ENCODE measurements at regions not wholly inside any gene's neighbourhood (a gene's known extent, or its start where the extent isn't known, plus 50 kb on each side); places are given as distances from the start of the nearest gene placed in this dataset.
"Not testable (repeated sequence)": the region's sequence is repeated elsewhere in the genome, so short reads cannot be mapped to it uniquely, and the experiment has no call there.

DNA sequence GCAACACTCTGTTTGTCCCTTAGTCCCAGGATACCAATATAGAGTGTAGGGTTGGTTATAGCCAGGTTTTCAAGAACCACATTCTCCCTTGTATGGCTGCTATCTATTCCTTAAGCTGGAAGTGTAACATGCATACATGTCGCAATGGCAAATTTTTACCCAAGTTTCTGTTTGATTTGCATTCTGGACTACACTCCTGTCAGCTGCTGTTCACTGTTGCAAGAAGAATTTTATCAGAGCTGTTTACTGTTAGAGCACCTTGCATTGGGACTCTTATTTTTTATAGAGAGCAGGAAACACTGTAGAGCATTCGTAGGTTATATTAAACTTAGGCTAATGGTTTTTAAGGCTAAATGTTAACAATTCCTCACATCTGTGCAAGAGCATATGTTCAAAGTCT, 376.0 kb upstream of the LRFN5 start:
- WGBS (ENCODE audit: extremely low coverage, insufficient coverage, low lambda C conversion rate): no CpG with 5 or more reads among the region's 2 CpGs

DNA sequence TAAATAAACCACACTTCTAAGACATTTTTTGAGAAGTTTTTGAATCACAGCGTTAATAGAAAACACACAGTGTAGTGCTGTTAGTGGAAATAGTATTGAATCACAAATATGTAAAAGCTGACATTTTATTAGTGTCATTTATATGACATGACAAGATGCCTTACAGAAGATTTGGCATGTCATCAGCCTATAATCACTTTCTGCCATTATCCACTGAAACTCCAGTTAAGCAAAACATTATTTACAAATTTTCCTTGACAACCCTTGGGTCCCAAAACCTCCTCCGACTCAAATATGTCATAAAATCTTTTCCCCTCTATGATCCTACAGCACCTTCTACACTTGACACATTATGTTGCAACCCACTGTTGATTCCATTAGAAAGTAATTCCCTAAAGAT, 376.9 kb upstream of the LRFN5 start:
- no peak overlapping the region for H3K56ac ChIP-seq (ENCODE audit: low read length)
- H3K27me3 ChIP-seq (ENCODE audit: insufficient read depth, low read length, poor library complexity): no peaks in the 10 kb centered on the region
- no peak overlapping the region for H3K9ac ChIP-seq (ENCODE audit: low read length)
- no peak for DNase-seq
- no peak overlapping the region for H4K5ac ChIP-seq (ENCODE audit: low read length)
- no peak overlapping the region for H3K23ac ChIP-seq (ENCODE audit: low read length)
- H2BK15ac ChIP-seq (replicated peaks; ENCODE audit: low read depth): no peak overlapping the region
- no peak overlapping the region for H3K4ac ChIP-seq (ENCODE audit: low read depth, low read length)
- no peaks in the 10 kb centered on the region for H3K4me1 ChIP-seq (ENCODE audit: control insufficient read depth, low read depth, low read length)
- H3K27ac ChIP-seq (ENCODE audit: low read depth, low read length): no peak overlapping the region
- no peak overlapping the region for H4K8ac ChIP-seq (ENCODE audit: low read depth, low read length)
- H2BK5ac ChIP-seq (ENCODE audit: low read length): no peak overlapping the region
- H3K4me2 ChIP-seq (ENCODE audit: low read length): no peak overlapping the region
- H3K36me3 ChIP-seq (ENCODE audit: control insufficient read depth, insufficient read depth, low read length): no peaks in the 10 kb centered on the region
- H2BK120ac ChIP-seq (ENCODE audit: low read depth, low read length): no peak overlapping the region
- no CpG with 5 or more reads among the region's 2 CpGs for WGBS (ENCODE audit: extremely low coverage, insufficient coverage, low lambda C conversion rate)
- no peak overlapping the region for H2AK5ac ChIP-seq (ENCODE audit: low read length)
- H3K79me1 ChIP-seq (ENCODE audit: low read length): no peaks in the 10 kb centered on the region
- H3K18ac ChIP-seq (ENCODE audit: low read length): no peak overlapping the region
- H3K4me3 ChIP-seq (ENCODE audit: low read length): no peak overlapping the region
- H3K79me2 ChIP-seq (ENCODE audit: control insufficient read depth, insufficient read depth, low read length): no peaks in the 10 kb centered on the region

More for the DNA sequence above, 376.0 kb upstream of the LRFN5 start:
- H2BK5ac ChIP-seq (ENCODE audit: low read length): no peak overlapping the region
- H3K27ac ChIP-seq (ENCODE audit: low read depth, low read length): no peak overlapping the region
- no peaks in the 10 kb centered on the region for H3K79me2 ChIP-seq (ENCODE audit: control insufficient read depth, insufficient read depth, low read length)
- H4K5ac ChIP-seq (ENCODE audit: low read length): no peak overlapping the region
- DNase-seq: no peak
- H3K23ac ChIP-seq (ENCODE audit: low read length): no peak overlapping the region
- H3K9ac ChIP-seq (ENCODE audit: low read length): no peak overlapping the region
- no peak overlapping the region for H3K56ac ChIP-seq (ENCODE audit: low read length)
- H3K4ac ChIP-seq (ENCODE audit: low read depth, low read length): no peak overlapping the region
- H3K18ac ChIP-seq (ENCODE audit: low read length): no peak overlapping the region
- no peak overlapping the region for H4K8ac ChIP-seq (ENCODE audit: low read depth, low read length)
- no peak overlapping the region for H3K4me2 ChIP-seq (ENCODE audit: low read length)
- no peaks in the 10 kb centered on the region for H3K27me3 ChIP-seq (ENCODE audit: insufficient read depth, low read length, poor library complexity)
- H2AK5ac ChIP-seq (ENCODE audit: low read length): no peak overlapping the region
- no peaks in the 10 kb centered on the region for H3K36me3 ChIP-seq (ENCODE audit: control insufficient read depth, insufficient read depth, low read length)
- no peak overlapping the region for H2BK15ac ChIP-seq (replicated peaks; ENCODE audit: low read depth)
- H2BK120ac ChIP-seq (ENCODE audit: low read depth, low read length): no peak overlapping the region
- H3K4me1 ChIP-seq (ENCODE audit: control insufficient read depth, low read depth, low read length): no peaks in the 10 kb centered on the region
- no peaks in the 10 kb centered on the region for H3K79me1 ChIP-seq (ENCODE audit: low read length)
- no peak overlapping the region for H3K4me3 ChIP-seq (ENCODE audit: low read length)

DNA sequence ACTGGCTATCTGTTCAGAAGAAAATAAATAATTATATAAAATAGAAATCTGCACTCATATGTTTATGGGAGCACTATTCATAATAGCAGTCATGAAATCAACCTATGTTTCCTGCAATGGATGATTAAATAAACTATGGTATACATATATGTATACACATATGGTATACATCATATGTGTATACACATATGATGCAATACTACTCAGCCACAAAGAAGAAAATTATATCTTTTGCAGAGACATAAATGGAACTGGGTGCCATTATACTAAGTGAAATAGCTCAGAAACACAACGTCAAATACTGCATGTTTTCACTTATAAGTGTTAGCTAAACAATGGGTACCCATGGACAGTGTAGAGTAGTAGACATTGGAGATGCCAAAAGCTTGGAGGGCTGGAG, 381.2 kb upstream of the LRFN5 start:
- Histone ChIP-seq H2BK120ac (ENCODE audit: low read depth, low read length) (no peak overlapping the region), H3K56ac (ENCODE audit: low read length) (no peak overlapping the region), H4K5ac (ENCODE audit: low read length) (no peak overlapping the region), H2AK5ac (ENCODE audit: low read length) (no peak overlapping the region), H3K4me2 (ENCODE audit: low read length) (no peak overlapping the region), H3K18ac (ENCODE audit: low read length) (no peak overlapping the region), H3K27me3 (ENCODE audit: insufficient read depth, low read length, poor library complexity) (no peaks in the 10 kb centered on the region), H3K9ac (ENCODE audit: low read length) (no peak overlapping the region), H3K23ac (ENCODE audit: low read length) (no peak overlapping the region), H3K36me3 (ENCODE audit: control insufficient read depth, insufficient read depth, low read length) (no peaks in the 10 kb centered on the region), H2BK15ac (replicated peaks; ENCODE audit: low read depth) (no peak overlapping the region), H3K4ac (ENCODE audit: low read depth, low read length) (no peak overlapping the region), H3K79me2 (ENCODE audit: control insufficient read depth, insufficient read depth, low read length) (no peaks in the 10 kb centered on the region), H4K8ac (ENCODE audit: low read depth, low read length) (no peak overlapping the region), H3K4me1 (ENCODE audit: control insufficient read depth, low read depth, low read length) (no peaks in the 10 kb centered on the region), H3K27ac (ENCODE audit: low read depth, low read length) (no peak overlapping the region), H3K79me1 (ENCODE audit: low read length) (no peaks in the 10 kb centered on the region), H3K4me3 (ENCODE audit: low read length) (no peak overlapping the region), H2BK5ac (ENCODE audit: low read length) (no peak overlapping the region)
- DNase-seq: no peak
- WGBS (ENCODE audit: extremely low coverage, insufficient coverage, low lambda C conversion rate): no CpG with 5 or more reads among the region's 1 CpG

DNA sequence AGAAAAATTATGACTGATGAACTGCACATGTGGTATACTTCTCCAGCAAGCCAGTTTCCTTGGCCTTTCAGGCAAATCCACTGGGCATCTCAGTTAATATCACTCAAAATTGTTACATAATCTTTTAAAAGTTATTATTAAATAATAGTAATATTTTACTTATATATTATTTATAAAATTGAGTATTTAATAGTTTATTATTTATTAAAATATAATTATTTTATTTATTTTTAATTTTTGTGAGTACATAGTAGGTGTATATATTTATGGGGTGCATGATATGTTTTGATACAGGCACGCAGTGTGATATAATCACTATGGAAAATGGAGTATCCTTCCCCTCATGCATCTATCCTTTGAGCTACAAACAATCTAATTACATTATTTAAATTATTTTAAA, 384.1 kb upstream of the LRFN5 start:
- Histone ChIP-seq H2BK120ac (ENCODE audit: low read depth, low read length) (no peak overlapping the region), H3K27me3 (ENCODE audit: insufficient read depth, low read length, poor library complexity) (no peaks in the 10 kb centered on the region), H2BK5ac (ENCODE audit: low read length) (no peak overlapping the region), H3K36me3 (ENCODE audit: control insufficient read depth, insufficient read depth, low read length) (no peaks in the 10 kb centered on the region), H3K79me2 (ENCODE audit: control insufficient read depth, insufficient read depth, low read length) (no peaks in the 10 kb centered on the region), H3K18ac (ENCODE audit: low read length) (no peak overlapping the region), H3K23ac (ENCODE audit: low read length) (no peak overlapping the region), H3K4me1 (ENCODE audit: control insufficient read depth, low read depth, low read length) (no peaks in the 10 kb centered on the region), H3K79me1 (ENCODE audit: low read length) (no peaks in the 10 kb centered on the region), H3K9ac (ENCODE audit: low read length) (no peak overlapping the region), H3K4me3 (ENCODE audit: low read length) (no peak overlapping the region), H3K4me2 (ENCODE audit: low read length) (no peak overlapping the region), H3K4ac (ENCODE audit: low read depth, low read length) (no peak overlapping the region), H3K27ac (ENCODE audit: low read depth, low read length) (no peak overlapping the region), H2BK15ac (replicated peaks; ENCODE audit: low read depth) (no peak overlapping the region), H4K8ac (ENCODE audit: low read depth, low read length) (no peak overlapping the region), H2AK5ac (ENCODE audit: low read length) (no peak overlapping the region), H4K5ac (ENCODE audit: low read length) (no peak overlapping the region), H3K56ac (ENCODE audit: low read length) (no peak overlapping the region)
- WGBS (ENCODE audit: extremely low coverage, insufficient coverage, low lambda C conversion rate): no CpG with 5 or more reads among the region's 1 CpG
- no peak for DNase-seq

DNA sequence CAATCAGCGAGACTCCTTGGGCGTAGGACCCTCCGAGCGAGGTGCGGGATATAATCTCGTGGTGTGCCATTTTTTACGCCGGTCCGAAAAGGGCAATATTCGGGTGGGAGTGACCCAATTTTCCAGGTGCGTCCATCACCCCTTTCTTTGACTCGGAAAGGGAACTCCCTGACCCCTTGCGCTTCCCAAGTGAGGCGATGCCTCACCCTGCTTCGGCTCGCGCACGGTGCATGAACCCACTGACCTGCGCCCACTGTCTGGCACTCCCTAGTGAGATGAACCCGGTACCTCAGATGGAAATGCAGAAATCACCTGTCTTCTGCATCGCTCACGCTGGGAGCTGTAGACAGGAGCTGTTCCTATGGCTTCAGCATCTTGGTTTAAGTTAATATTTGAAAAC, 391.7 kb upstream of the LRFN5 start:
- no CpG with 5 or more reads among the region's 22 CpGs for whole genome bisulfite sequencing (ENCODE audit: extremely low coverage, insufficient coverage, low lambda C conversion rate)

DNA sequence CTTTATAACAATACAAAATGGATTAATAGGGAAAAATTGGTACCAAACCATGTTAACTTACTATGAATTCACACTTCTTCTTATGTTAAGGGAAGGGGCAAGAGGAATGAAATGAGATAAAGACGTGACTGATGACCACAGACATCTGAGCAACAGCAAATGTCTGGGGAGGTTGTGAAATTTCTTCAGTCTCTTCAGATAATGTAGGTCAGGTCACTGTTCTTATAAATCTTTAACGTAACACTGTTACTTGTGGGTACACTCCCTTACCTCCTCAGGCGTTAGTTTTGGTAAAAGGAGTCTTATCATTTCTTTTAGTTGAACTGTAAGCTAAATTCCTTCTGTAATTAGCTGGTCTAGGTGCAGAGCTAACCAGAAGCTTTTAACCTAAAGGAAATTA, 405.0 kb upstream of the LRFN5 start:
- Histone ChIP-seq H3K79me2 (ENCODE audit: control insufficient read depth, insufficient read depth, low read length) (no peaks in the 10 kb centered on the region), H3K4me2 (ENCODE audit: low read length) (no peak overlapping the region), H3K4me1 (ENCODE audit: control insufficient read depth, low read depth, low read length) (peaks cover 2% of the 10 kb centered on the region), H3K18ac (ENCODE audit: low read length) (no peak overlapping the region), H3K23ac (ENCODE audit: low read length) (no peak overlapping the region), H2BK5ac (ENCODE audit: low read length) (no peak overlapping the region), H3K27ac (ENCODE audit: low read depth, low read length) (no peak overlapping the region), H2AK5ac (ENCODE audit: low read length) (no peak overlapping the region), H3K9ac (ENCODE audit: low read length) (no peak overlapping the region), H2BK15ac (replicated peaks; ENCODE audit: low read depth) (no peak overlapping the region), H4K5ac (ENCODE audit: low read length) (no peak overlapping the region), H3K56ac (ENCODE audit: low read length) (no peak overlapping the region), H2BK120ac (ENCODE audit: low read depth, low read length) (no peak overlapping the region), H3K4me3 (ENCODE audit: low read length) (no peak overlapping the region), H3K79me1 (ENCODE audit: low read length) (no peaks in the 10 kb centered on the region), H4K8ac (ENCODE audit: low read depth, low read length) (no peak overlapping the region), H3K36me3 (ENCODE audit: control insufficient read depth, insufficient read depth, low read length) (no peaks in the 10 kb centered on the region), H3K27me3 (ENCODE audit: insufficient read depth, low read length, poor library complexity) (no peaks in the 10 kb centered on the region), H3K4ac (ENCODE audit: low read depth, low read length) (no peak overlapping the region)
- no CpG with 5 or more reads among the region's 3 CpGs for WGBS (ENCODE audit: extremely low coverage, insufficient coverage, low lambda C conversion rate)
- peak; percentile 44 for DNase-seq

More for the DNA sequence above, 391.7 kb upstream of the LRFN5 start:
- H4K5ac ChIP-seq (ENCODE audit: low read length); H3K4me1 ChIP-seq (ENCODE audit: control insufficient read depth, low read depth, low read length); H3K27me3 ChIP-seq (ENCODE audit: insufficient read depth, low read length, poor library complexity); H4K8ac ChIP-seq (ENCODE audit: low read depth, low read length); H3K27ac ChIP-seq (ENCODE audit: low read depth, low read length); H3K36me3 ChIP-seq (ENCODE audit: control insufficient read depth, insufficient read depth, low read length); H3K56ac ChIP-seq (ENCODE audit: low read length); H3K9ac ChIP-seq (ENCODE audit: low read length); H3K4me2 ChIP-seq (ENCODE audit: low read length); H3K23ac ChIP-seq (ENCODE audit: low read length); H2BK15ac ChIP-seq (replicated peaks; ENCODE audit: low read depth); H2AK5ac ChIP-seq (ENCODE audit: low read length); H3K18ac ChIP-seq (ENCODE audit: low read length); H2BK120ac ChIP-seq (ENCODE audit: low read depth, low read length); H3K4ac ChIP-seq (ENCODE audit: low read depth, low read length); H3K79me1 ChIP-seq (ENCODE audit: low read length); H2BK5ac ChIP-seq (ENCODE audit: low read length); DNase-seq; H3K79me2 ChIP-seq (ENCODE audit: control insufficient read depth, insufficient read depth, low read length); H3K4me3 ChIP-seq (ENCODE audit: low read length): not testable (repeated sequence)

All from mesendoderm (in vitro differentiated cells).